Activated naive CD4-positive, alpha-beta T cell treated with anti-CD3 and anti-CD28 coated beads, Interleukin-2, amount 50 U/mL, for 16 hours (primary cell): ENCODE measurements at regions not wholly inside any gene's neighbourhood (a gene's known extent, or its start where the extent isn't known, plus 50 kb on each side); places are given as distances from the start of the nearest gene placed in this dataset.

Experiments used
- DNase-seq: peaks from one replicate; pipeline ENCODE4 v3.0.0-alpha.2; 2020

- no peak for DNase-seq
Observed at GRCh38 chr1:98021126-98021525, 100.3 kb upstream of the DPYD start.

GRCh38 chr1:98019747-98020146 lies 98.9 kb upstream of the DPYD start:
- no peak for DNase-seq

- no peak for DNase-seq
Observed at GRCh38 chr1:98018074-98018473, 97.2 kb upstream of the DPYD start.

GRCh38 chr1:98017184-98017583 lies 96.3 kb upstream of the DPYD start:
- DNase-seq: no peak

GRCh38 chr1:98008373-98008772 lies 87.5 kb upstream of the DPYD start:
- no peak for DNase-seq

- DNase-seq: no peak
Observed at GRCh38 chr1:98005326-98006010, 84.6 kb upstream of the DPYD start.

- no peak for DNase-seq
Observed at GRCh38 chr1:98003442-98003841, 82.6 kb upstream of the DPYD start.

- DNase-seq: no peak
Observed at GRCh38 chr1:98002288-98002687, 81.5 kb upstream of the DPYD start.

GRCh38 chr1:98001764-98002163 lies 80.9 kb upstream of the DPYD start:
- DNase-seq: no peak

GRCh38 chr1:97999320-97999719 lies 78.5 kb upstream of the DPYD start:
- DNase-seq: no peak

- no peak for DNase-seq
Observed at GRCh38 chr1:97996880-97997279, 76.0 kb upstream of the DPYD start.

- no peak for DNase-seq
Observed at GRCh38 chr1:97989094-97989680, 68.4 kb upstream of the DPYD start.

- no peak for DNase-seq
Observed at GRCh38 chr1:97986041-97987005, 65.5 kb upstream of the DPYD start.

- DNase-seq: no peak
Observed at GRCh38 chr1:97983126-97983525, 62.3 kb upstream of the DPYD start.

- no peak for DNase-seq
Observed at GRCh38 chr1:97980530-97980929, 59.7 kb upstream of the DPYD start.

GRCh38 chr1:97976801-97977200 lies 56.0 kb upstream of the DPYD start:
- no peak for DNase-seq
